SK-N-SH treated with all-trans-retinoic acid at 6 μM for 48 hours (cell line): ENCODE measurements at regions not wholly inside any gene's neighbourhood (a gene's known extent, or its start where the extent isn't known, plus 50 kb on each side); places are given as distances from the start of the nearest gene placed in this dataset.

ENCODE experiments used
- ARNTL ChIP-seq: fragments of 450-650 bp; formaldehyde crosslinking; IDR thresholded peaks from 2 replicates; pipeline ENCODE4 v1.5.0; 2020; ENCODE audit warnings: low read depth, mild to moderate bottlenecking, moderate library complexity, borderline replicate concordance
- ESRRG ChIP-seq: fragments of 250-450 bp; sonication (Bioruptor Pico); IDR thresholded peaks from 2 replicates; pipeline ENCODE4 v1.6.1; 2021; ENCODE audit warnings: mild to moderate bottlenecking
- OSR1 ChIP-seq: fragments of 250-450 bp; sonication (Bioruptor Pico); IDR thresholded peaks from 2 replicates; pipeline ENCODE4 v1.8.0; 2022; ENCODE audit warnings: moderate library complexity, mild to moderate bottlenecking, inconsistent platforms
- PPARA ChIP-seq: fragments of 250-450 bp; sonication (Bioruptor Pico); IDR thresholded peaks from 2 replicates; pipeline ENCODE4 v1.5.0; 2020; ENCODE audit warnings: mild to moderate bottlenecking, borderline replicate concordance
- ZC3H10 ChIP-seq: fragments of 250-450 bp; sonication (Bioruptor Pico); IDR thresholded peaks from 2 replicates; pipeline ENCODE4 v1.5.1; 2021; ENCODE audit warnings: mild to moderate bottlenecking, moderate library complexity
- ZFP3 ChIP-seq: fragments of 250-450 bp; sonication (Bioruptor Pico); IDR thresholded peaks from 2 replicates; pipeline ENCODE4 v1.5.0; 2020; ENCODE audit warnings: mild to moderate bottlenecking, moderate library complexity
- ZFP30 ChIP-seq: fragments of 450-650 bp; formaldehyde crosslinking; IDR thresholded peaks from 2 replicates; pipeline ENCODE4 v1.5.0; 2022; ENCODE audit warnings: mild to moderate bottlenecking, moderate library complexity
- ZNF8 ChIP-seq: fragments of 450-650 bp; formaldehyde crosslinking; IDR thresholded peaks from 2 replicates; pipeline ENCODE4 v1.5.0; 2020; ENCODE audit warnings: mild to moderate bottlenecking, moderate library complexity
- TF ChIP-seq, protein P1 (sequence below): fragments of 250-450 bp; sonication (Bioruptor Pico); IDR thresholded peaks from 2 replicates; pipeline ENCODE4 v1.5.1; 2020; ENCODE audit warnings: low read depth, mild to moderate bottlenecking, moderate library complexity
- TF ChIP-seq, protein P2 (sequence below): fragments of 250-450 bp; sonication (Bioruptor Pico); IDR thresholded peaks from 2 replicates; pipeline ENCODE4 v1.8.0; 2020; ENCODE audit warnings: mild to moderate bottlenecking, moderate library complexity, borderline replicate concordance
- TF ChIP-seq, protein P3 (sequence below): fragments of 250-450 bp; sonication (Bioruptor Pico); IDR thresholded peaks from 2 replicates; pipeline ENCODE4 v1.5.1; 2021; ENCODE audit warnings: mild to moderate bottlenecking, moderate library complexity

DNA sequence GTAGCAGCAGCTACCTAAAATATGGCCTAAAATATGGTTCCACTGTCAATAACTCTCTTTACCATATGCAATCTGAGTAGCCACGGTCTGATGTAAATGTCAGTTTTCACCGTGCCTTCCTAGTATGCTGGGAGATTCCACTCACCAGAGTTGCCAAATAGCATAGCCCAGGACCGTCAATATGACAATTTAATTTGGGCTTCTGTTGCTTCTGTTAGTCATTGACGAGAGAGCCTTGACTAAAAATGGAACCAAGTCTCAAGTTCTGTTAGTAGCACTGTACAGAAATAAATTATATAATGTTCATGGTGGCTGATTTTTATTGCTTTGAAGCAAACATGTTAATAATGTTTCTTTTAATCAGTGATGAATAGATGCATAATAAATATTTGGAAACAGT lies 348.4 kb downstream of the BCAT1 start:
- TF ChIP-seq, protein P1, sequence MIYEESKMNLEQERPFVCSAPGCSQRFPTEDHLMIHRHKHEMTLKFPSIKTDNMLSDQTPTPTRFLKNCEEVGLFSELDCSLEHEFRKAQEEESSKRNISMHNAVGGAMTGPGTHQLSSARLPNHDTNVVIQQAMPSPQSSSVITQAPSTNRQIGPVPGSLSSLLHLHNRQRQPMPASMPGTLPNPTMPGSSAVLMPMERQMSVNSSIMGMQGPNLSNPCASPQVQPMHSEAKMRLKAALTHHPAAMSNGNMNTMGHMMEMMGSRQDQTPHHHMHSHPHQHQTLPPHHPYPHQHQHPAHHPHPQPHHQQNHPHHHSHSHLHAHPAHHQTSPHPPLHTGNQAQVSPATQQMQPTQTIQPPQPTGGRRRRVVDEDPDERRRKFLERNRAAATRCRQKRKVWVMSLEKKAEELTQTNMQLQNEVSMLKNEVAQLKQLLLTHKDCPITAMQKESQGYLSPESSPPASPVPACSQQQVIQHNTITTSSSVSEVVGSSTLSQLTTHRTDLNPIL (CRISPR knock-in tag), result no peak
- TF ChIP-seq ZFP30 (CRISPR knock-in tag) (no peak), ARNTL (no peak), ESRRG (CRISPR knock-in tag) (no peak), OSR1 (CRISPR knock-in tag) (no peak), ZNF8 (CRISPR knock-in tag) (no peak), ZC3H10 (CRISPR knock-in tag) (no peak), PPARA (CRISPR knock-in tag) (no peak), ZFP3 (CRISPR knock-in tag) (no peak)
- TF ChIP-seq, protein P2, sequence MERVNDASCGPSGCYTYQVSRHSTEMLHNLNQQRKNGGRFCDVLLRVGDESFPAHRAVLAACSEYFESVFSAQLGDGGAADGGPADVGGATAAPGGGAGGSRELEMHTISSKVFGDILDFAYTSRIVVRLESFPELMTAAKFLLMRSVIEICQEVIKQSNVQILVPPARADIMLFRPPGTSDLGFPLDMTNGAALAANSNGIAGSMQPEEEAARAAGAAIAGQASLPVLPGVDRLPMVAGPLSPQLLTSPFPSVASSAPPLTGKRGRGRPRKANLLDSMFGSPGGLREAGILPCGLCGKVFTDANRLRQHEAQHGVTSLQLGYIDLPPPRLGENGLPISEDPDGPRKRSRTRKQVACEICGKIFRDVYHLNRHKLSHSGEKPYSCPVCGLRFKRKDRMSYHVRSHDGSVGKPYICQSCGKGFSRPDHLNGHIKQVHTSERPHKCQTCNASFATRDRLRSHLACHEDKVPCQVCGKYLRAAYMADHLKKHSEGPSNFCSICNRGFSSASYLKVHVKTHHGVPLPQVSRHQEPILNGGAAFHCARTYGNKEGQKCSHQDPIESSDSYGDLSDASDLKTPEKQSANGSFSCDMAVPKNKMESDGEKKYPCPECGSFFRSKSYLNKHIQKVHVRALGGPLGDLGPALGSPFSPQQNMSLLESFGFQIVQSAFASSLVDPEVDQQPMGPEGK (CRISPR knock-in tag), result no peak
- TF ChIP-seq, protein P3, sequence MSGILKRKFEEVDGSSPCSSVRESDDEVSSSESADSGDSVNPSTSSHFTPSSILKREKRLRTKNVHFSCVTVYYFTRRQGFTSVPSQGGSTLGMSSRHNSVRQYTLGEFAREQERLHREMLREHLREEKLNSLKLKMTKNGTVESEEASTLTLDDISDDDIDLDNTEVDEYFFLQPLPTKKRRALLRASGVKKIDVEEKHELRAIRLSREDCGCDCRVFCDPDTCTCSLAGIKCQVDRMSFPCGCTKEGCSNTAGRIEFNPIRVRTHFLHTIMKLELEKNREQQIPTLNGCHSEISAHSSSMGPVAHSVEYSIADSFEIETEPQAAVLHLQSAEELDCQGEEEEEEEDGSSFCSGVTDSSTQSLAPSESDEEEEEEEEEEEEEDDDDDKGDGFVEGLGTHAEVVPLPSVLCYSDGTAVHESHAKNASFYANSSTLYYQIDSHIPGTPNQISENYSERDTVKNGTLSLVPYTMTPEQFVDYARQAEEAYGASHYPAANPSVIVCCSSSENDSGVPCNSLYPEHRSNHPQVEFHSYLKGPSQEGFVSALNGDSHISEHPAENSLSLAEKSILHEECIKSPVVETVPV (CRISPR knock-in tag), result no peak
